ENCODE measurements at regions not wholly inside any gene's neighbourhood (a gene's known extent, or its start where the extent isn't known, plus 50 kb on each side); places are given as distances from the start of the nearest gene placed in this dataset.
"Not testable (repeated sequence)": the region's sequence is repeated elsewhere in the genome, so short reads cannot be mapped to it uniquely, and the experiment has no call there.

DNA sequence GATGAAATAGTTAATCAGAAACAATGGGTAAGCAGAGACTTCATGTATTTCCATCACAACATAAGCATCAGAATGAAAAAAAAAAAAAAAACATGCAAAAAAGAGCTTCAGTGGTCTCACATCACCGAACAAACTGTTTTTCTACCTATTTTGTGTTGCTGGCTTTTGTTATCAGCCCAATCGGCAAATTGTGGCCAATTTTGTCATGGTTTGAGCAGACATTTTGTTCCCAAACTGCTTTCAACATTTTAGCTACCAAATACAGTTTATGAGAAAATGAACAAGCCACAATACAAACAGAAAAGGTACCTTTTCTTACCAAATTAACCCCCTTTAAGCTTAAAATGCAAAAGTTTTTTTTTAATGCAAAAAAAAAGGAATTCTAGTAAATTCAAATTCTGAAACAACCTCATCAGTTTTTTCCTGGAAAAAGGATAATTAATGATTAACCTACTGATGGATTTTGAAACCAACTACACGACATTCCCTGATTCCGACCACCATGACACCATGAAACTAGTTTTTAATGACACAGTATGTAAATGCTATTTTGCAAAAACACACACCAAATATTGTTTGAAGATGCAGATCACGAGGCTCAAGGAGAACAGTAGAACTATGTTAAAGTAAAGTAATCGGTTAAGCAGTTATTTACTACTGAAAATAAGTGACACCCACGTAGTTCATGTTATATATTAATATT is 316.7 kb downstream of the BCL2L11 start:
- H3K27me3 ChIP-seq (ENCODE audit: control insufficient read depth, insufficient read depth, low read length, poor library complexity, severe bottlenecking); H3K36me3 ChIP-seq (ENCODE audit: control insufficient read depth, insufficient read depth, low read length); H3K4me3 Mint-ChIP-seq; H3K4me1 Mint-ChIP-seq; H3K27ac Mint-ChIP-seq; H3K9me3 ChIP-seq (ENCODE audit: control insufficient read depth, low read length); H3K36me3 Mint-ChIP-seq (ENCODE audit: low read depth); H3K9me3 Mint-ChIP-seq; DNase-seq; H3K9ac ChIP-seq (ENCODE audit: extremely low read depth, low read length, poor library complexity, severe bottlenecking); H3K4me3 ChIP-seq (ENCODE audit: low read length); H3K27me3 Mint-ChIP-seq (ENCODE audit: insufficient read depth); H3K4me1 ChIP-seq (ENCODE audit: control insufficient read depth, insufficient read depth, low read length); H3K27ac ChIP-seq (ENCODE audit: low read depth, low read length): not testable (repeated sequence)
- WGBS, 2 experiments (ENCODE audit: insufficient coverage in 1 of 2, insufficient read length in 1 of 2) = no CpG with 5 or more reads among the region's 7 CpGs

DNA sequence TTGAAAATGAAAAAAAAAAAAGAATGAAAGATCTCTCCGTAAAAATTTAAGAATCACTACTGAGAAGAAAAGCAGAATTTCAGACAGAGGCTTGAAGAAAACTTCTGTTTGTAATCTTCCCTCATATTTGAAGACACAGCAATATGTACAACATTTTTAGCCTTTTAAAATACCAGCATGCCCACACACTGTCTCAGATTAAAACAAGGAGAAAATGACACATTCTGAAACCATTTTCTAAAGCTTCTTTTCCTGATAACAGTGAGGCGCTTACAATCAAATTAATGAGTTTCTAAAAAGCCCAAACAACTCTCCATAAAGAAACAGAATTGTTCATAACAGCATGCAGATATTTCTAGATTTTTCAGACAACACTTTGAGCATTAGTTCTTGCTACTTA is 317.4 kb downstream of the BCL2L11 start:
- H3K9me3 ChIP-seq (ENCODE audit: control insufficient read depth, low read length); H3K4me1 Mint-ChIP-seq; DNase-seq; H3K4me3 Mint-ChIP-seq; H3K36me3 Mint-ChIP-seq (ENCODE audit: low read depth); H3K27me3 ChIP-seq (ENCODE audit: control insufficient read depth, insufficient read depth, low read length, poor library complexity, severe bottlenecking); H3K4me3 ChIP-seq (ENCODE audit: low read length); H3K9ac ChIP-seq (ENCODE audit: extremely low read depth, low read length, poor library complexity, severe bottlenecking); H3K27ac Mint-ChIP-seq; H3K4me1 ChIP-seq (ENCODE audit: control insufficient read depth, insufficient read depth, low read length); H3K27me3 Mint-ChIP-seq (ENCODE audit: insufficient read depth); H3K27ac ChIP-seq (ENCODE audit: low read depth, low read length); H3K9me3 Mint-ChIP-seq; H3K36me3 ChIP-seq (ENCODE audit: control insufficient read depth, insufficient read depth, low read length): not testable (repeated sequence)
- WGBS, 2 experiments (ENCODE audit: insufficient coverage in 1 of 2, insufficient read length in 1 of 2) = 95% methylated on average over 1 of the region's 2 CpGs; no CpG with 5 or more reads in 1 of the 2 experiments

DNA sequence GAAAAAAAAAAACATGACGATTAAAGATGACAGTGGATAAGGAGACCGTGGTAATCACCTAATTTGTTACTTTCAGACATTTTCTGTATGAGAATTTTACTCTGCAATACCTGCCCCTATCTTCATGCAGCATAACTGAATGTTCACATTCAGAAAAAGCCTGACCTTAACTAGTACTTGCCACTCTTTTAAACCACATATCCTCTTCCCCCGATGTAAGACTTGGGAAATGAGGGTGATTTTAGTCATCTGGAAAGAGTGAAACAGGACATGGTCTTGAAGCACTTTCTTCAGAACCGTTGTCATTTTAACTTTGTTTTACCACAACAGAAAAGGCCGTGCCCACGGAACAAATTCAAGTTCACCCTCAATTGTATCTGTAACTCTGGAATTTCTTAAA is 318.5 kb downstream of the BCL2L11 start:
- not testable (repeated sequence) for H3K4me3 ChIP-seq (ENCODE audit: low read length); H3K9ac ChIP-seq (ENCODE audit: extremely low read depth, low read length, poor library complexity, severe bottlenecking); DNase-seq; H3K9me3 Mint-ChIP-seq; H3K36me3 ChIP-seq (ENCODE audit: control insufficient read depth, insufficient read depth, low read length); H3K27ac Mint-ChIP-seq; H3K4me1 Mint-ChIP-seq; H3K27me3 ChIP-seq (ENCODE audit: control insufficient read depth, insufficient read depth, low read length, poor library complexity, severe bottlenecking); H3K4me1 ChIP-seq (ENCODE audit: control insufficient read depth, insufficient read depth, low read length); H3K27ac ChIP-seq (ENCODE audit: low read depth, low read length); H3K9me3 ChIP-seq (ENCODE audit: control insufficient read depth, low read length); H3K36me3 Mint-ChIP-seq (ENCODE audit: low read depth); H3K4me3 Mint-ChIP-seq; H3K27me3 Mint-ChIP-seq (ENCODE audit: insufficient read depth)
- no CpG with 5 or more reads among the region's 6 CpGs for WGBS, 2 experiments (ENCODE audit: insufficient coverage in 1 of 2, insufficient read length in 1 of 2)

DNA sequence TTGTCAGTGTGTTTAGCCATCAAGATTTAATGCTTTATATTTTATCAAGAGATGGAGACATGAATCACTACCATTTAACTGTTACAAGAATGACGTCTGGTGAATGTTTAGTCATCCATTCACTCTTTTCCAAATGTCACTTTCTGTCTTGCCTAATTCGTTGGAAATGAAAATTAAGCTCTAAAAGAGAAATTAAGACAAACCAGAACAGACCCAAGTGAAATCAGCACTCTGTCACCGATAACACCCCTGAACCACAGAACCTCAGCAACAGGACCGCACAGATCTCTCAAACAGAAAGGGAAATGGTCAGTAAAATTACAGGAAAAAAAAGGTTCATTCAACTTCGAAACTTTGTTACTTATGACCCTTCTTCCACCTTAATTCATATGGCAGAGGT is 320.9 kb downstream of the BCL2L11 start:
- not testable (repeated sequence) for H3K4me3 ChIP-seq (ENCODE audit: low read length); H3K9me3 Mint-ChIP-seq; H3K9ac ChIP-seq (ENCODE audit: extremely low read depth, low read length, poor library complexity, severe bottlenecking); DNase-seq; H3K27me3 ChIP-seq (ENCODE audit: control insufficient read depth, insufficient read depth, low read length, poor library complexity, severe bottlenecking); H3K36me3 Mint-ChIP-seq (ENCODE audit: low read depth); H3K9me3 ChIP-seq (ENCODE audit: control insufficient read depth, low read length); H3K27ac ChIP-seq (ENCODE audit: low read depth, low read length); H3K4me3 Mint-ChIP-seq; H3K4me1 Mint-ChIP-seq; H3K4me1 ChIP-seq (ENCODE audit: control insufficient read depth, insufficient read depth, low read length); H3K27ac Mint-ChIP-seq; H3K36me3 ChIP-seq (ENCODE audit: control insufficient read depth, insufficient read depth, low read length); H3K27me3 Mint-ChIP-seq (ENCODE audit: insufficient read depth)
- no CpG with 5 or more reads among the region's 5 CpGs for WGBS, 2 experiments (ENCODE audit: insufficient coverage in 1 of 2, insufficient read length in 1 of 2)

DNA sequence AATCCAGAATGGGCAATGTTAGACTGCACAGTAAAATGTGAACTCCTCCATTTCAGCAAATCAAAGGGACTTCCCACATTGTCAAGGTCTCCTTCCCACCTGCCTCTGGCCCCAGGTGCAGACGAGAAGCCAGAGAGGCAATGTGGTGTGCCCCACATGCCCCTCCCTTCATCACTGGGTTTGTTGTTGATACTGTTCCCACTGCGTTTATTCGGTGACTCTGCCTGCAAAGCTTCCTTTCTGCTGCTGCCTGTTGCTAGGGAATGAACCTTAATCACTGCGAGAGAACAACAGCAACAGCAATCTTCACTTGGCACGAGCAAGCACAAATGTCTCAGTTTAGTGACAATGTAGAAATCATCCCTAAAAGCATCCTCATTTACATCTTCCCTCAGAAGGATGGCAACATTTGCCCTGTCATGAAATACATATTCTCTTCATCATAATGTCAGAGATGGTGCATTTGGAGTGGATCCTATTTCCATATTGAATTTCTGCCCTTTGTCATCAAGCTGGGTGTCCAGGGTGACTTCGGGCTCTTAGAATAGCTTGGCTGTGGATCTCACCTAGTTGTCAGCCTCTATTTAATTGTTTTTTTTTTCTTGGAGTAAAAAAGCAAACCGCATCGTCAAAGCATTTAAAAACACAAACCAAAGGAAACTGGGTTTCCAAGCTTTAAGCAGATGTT is 322.2 kb downstream of the BCL2L11 start:
- WGBS, 2 experiments (ENCODE audit: insufficient coverage in 1 of 2, insufficient read length in 1 of 2) = 80% methylated on average over 3 of the region's 8 CpGs; no CpG with 5 or more reads in 1 of the 2 experiments

DNA sequence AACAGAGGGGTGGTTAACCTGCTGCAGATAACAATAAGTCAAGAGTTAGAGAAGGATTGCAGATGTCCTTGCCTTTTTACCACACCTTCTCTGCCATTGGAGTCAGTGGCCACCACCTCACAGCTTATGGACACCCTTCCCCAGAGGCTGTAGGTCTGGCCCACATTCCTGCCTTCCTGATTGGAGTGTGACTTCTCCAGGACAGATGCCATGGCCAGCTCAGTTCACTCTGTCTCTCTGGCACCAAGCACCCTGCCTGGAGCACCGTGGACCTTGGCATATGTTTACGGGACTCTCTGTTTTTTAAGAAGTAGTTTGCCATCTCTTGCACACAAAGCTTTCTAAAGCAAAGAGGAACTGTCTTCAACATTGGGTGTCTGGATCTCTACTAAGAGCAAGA is 323.8 kb downstream of the BCL2L11 start:
- not testable (repeated sequence) for H3K36me3 Mint-ChIP-seq (ENCODE audit: low read depth); H3K9me3 ChIP-seq (ENCODE audit: control insufficient read depth, low read length); H3K27ac ChIP-seq (ENCODE audit: low read depth, low read length); H3K27me3 ChIP-seq (ENCODE audit: control insufficient read depth, insufficient read depth, low read length, poor library complexity, severe bottlenecking); H3K4me1 Mint-ChIP-seq; H3K4me3 Mint-ChIP-seq; H3K4me1 ChIP-seq (ENCODE audit: control insufficient read depth, insufficient read depth, low read length); H3K36me3 ChIP-seq (ENCODE audit: control insufficient read depth, insufficient read depth, low read length); H3K4me3 ChIP-seq (ENCODE audit: low read length); H3K9ac ChIP-seq (ENCODE audit: extremely low read depth, low read length, poor library complexity, severe bottlenecking); H3K9me3 Mint-ChIP-seq; DNase-seq; H3K27ac Mint-ChIP-seq; H3K27me3 Mint-ChIP-seq (ENCODE audit: insufficient read depth)
- WGBS, 2 experiments (ENCODE audit: insufficient coverage in 1 of 2, insufficient read length in 1 of 2) = no CpG with 5 or more reads among the region's 2 CpGs

More for the DNA sequence above, 322.2 kb downstream of the BCL2L11 start:
- not testable (repeated sequence) for H3K4me1 Mint-ChIP-seq; H3K27ac Mint-ChIP-seq; H3K36me3 ChIP-seq (ENCODE audit: control insufficient read depth, insufficient read depth, low read length); H3K27me3 ChIP-seq (ENCODE audit: control insufficient read depth, insufficient read depth, low read length, poor library complexity, severe bottlenecking); H3K36me3 Mint-ChIP-seq (ENCODE audit: low read depth); H3K27ac ChIP-seq (ENCODE audit: low read depth, low read length); H3K9me3 Mint-ChIP-seq; H3K9me3 ChIP-seq (ENCODE audit: control insufficient read depth, low read length); H3K4me3 Mint-ChIP-seq; H3K27me3 Mint-ChIP-seq (ENCODE audit: insufficient read depth); DNase-seq; H3K9ac ChIP-seq (ENCODE audit: extremely low read depth, low read length, poor library complexity, severe bottlenecking); H3K4me3 ChIP-seq (ENCODE audit: low read length); H3K4me1 ChIP-seq (ENCODE audit: control insufficient read depth, insufficient read depth, low read length)
